HG03460 (cell line): ENCODE measurements at regions not wholly inside any gene's neighbourhood (a gene's known extent, or its start where the extent isn't known, plus 50 kb on each side); places are given as distances from the start of the nearest gene placed in this dataset.

Source experiments
- ATAC-seq: cut with Tn5 transposase; IDR thresholded peaks from one replicate; pipeline ENCODE4 v1.9.1; 2021; ENCODE audit not compliant: unreplicated experiment

DNA sequence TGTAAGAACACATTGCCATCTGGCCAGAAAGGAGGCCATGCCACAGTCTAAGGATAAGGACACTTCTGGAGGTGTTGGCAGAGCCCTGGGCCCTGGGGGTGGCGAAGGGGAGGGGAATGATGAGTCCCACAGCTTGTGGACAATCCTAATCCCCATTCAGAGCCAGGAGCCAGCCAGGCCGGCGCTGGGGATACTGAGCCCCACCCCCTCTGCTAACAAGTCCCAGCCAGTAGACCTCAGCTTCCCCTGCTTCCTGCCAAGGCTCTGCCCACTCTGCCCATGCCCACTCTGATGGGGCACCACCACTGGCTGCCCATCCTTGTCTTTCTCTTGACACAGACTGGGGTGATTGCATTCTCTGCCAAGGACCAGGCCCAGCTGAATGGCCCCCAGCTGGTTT, 71.9 kb downstream of the NAV1 start:
- no peak for ATAC-seq

DNA sequence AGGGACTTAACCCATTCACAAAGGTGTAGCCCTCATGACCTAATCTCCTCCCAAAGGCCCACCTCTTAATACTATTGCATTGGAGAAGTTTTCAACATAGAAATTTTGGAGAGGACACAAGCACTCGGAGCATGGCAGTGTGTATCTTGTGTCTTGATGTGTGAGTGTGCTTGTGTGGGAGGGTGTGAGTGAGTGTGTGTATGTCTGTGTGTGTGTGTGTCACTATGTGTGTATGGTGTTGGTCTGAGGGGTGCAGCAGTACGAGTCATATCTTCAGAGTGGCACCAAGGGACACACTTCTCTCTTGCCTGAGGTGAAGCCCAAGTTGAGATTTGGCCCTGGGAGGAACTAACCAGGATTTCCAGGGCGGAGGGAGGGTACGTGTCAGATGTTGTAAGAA, 73.7 kb downstream of the NAV1 start:
- no peak for ATAC-seq

DNA sequence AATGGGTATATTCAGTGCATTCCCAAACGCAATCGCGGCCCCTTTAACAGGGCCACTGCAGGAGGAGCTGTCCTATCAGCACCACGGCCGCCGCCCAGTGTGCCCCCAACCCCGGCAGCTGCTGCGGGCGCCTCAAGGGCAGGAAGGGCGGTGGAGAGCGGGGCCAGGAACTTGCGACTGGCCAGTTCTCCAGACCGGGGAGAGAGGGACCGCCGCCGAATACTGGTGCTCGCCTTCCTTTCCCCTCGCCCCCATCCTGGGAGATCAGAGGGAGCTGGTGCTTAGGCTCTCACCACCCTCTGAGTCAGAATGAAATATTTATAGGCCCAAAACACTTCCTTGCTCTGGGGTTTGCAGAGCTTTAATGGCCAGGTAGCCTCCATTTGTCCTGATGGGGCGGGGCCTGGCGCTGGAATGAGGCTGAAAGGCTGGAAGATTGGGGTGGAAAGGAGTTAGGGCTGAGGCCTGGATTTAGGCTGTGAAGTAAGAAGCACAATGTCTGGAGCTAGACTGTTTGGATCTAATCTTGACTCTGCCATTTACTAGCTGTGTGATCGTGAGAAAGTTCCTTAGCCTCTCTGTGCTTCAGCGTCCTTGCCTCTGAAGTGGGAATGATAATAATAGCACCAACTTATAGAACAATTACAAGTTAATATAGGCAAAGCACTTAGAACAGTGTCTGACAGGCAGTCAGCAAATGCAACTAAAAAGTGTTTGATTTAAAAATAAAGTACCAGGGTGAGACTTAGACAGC, 75.5 kb downstream of the NAV1 start:
- ATAC-seq: no peak

DNA sequence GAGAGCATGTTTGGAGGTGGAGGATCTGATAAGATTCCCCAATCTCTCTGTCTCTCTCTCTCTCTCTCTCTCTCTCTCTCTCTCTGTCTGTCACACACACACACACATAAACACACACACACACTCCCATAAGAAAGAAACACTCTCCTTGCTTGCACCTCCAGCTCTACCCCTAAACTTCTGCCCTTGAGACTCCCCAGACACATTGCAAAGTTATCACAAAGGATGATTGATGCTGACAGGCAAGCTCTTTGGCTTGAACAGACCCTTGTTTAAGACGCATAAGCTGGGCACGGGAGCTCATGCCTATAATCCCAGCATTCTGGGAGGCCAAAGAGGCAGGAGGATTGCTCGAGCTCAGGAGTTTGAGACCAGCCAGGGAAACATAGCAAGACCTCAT, 78.2 kb downstream of the NAV1 start:
- ATAC-seq: no peak

DNA sequence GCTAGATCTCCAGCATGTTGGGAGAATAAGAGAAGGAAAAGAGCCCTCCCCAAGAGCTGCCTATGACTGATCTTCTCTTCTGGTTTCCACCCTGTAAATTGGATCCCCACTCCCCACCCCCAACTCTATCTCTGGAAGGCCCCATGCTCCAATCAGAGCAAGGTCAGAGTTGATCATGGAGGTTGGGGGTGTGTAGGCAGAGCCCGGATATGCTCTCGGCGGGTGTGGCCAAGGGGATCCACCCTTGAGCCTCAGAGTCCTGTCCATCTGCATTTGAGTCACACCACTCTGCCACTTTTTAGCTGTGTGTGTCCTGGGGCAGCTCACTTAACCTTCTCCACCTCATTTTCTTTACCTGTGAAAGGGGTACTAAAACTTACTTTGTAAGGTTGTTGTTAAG, 79.5 kb downstream of the NAV1 start:
- no peak for ATAC-seq

DNA sequence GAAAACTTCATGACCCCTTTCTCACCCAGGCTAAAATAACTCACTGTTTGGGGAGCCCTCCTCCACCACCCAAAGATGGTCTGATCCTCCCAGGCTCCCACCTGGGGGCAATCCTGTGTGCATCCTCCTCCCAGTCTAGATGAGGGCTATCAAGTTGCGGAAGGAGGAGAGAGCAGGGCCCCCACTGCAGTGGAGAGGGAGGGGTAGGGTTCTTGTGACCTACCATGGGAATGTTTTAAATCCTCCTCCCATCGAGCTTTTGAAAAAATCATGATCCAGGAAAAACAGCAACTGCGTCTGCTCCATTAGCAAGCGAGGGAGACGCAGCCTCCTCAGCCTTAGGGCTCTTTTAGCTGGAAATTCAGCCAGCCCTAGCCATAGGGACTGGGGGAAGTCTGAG, 80.0 kb downstream of the NAV1 start:
- ATAC-seq: no peak

DNA sequence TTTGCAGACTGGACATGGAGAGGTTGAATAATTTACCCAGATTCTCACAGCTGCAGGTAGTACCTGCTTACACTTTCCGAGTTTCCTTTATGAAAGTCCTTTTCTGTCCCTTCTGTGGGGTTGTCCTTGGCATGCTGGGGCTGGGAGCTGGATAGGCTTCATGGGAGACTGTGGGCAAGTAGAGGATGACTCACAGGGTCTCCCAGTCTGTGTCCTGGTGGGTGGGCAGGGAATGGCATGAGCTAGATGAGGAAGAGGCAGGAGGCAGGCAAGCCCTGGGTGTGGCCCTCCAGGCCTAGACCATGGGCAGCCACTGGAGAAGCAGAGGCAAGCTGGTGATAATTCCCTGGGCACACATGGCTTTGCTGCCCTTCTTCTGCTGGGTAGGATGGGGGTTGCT, 80.6 kb downstream of the NAV1 start:
- ATAC-seq: no peak

DNA sequence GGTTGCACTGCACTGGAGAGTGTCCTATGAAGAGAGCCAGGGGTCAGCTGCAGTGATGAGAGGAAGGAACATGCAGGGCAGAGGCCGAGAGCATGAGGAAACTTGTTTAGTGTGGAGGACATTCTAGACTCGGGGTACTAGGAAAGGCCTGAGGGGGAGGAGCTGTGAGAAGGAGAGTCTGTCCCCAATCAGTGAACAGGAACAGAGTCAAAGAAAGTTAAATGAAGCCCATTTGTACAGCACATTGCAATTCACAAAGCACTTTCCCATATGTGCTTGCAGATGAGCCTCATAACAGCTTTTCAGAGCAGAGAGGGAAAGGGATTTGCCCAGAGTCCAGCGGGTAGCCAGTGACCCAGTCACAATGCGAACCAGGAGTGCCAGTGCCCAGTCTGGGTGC, 83.4 kb downstream of the NAV1 start:
- ATAC-seq: no peak

DNA sequence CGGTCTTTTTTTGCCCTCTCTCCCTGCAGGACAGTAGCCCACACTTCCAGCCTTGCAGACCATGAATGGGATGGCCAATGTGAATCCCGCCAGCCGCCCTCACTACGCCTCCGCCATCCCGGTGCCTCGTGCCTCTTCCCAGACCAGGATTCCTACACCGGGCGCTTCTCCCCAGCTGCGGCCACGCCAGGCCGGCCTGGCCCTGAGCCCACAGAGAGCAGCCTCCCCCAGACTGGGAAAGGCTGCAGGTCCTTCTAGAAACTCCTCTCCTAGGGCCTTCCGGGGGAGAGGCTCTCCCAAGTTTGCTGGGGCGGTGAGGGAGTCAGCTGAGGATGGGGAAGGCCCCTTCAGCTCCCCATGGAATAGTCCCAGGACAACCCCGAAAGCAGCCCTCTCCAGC, 83.9 kb downstream of the NAV1 start:
- ATAC-seq: no peak

DNA sequence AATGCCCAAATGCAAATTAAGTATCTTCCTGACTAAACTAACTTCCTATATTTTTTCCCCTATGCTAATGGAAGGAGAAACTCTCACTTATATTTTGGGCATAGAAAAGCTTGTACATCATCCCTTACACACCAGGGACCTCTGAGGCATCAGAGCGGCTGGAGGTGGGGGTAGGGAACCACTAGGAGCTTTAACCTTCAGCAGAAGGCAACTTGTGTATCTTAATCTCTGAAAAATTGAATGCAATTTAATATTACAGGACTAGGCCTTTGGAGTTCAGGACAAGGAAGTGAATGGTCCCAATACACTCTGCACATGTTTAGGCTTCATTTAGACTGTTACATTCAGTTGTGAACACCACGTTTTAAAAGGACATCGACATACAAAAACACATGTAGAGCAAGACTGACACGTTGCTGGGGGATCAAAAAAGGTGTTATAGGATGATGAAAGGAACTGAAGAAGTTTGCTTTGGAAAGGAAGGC, 85.9 kb downstream of the NAV1 start:
- no peak for ATAC-seq

DNA sequence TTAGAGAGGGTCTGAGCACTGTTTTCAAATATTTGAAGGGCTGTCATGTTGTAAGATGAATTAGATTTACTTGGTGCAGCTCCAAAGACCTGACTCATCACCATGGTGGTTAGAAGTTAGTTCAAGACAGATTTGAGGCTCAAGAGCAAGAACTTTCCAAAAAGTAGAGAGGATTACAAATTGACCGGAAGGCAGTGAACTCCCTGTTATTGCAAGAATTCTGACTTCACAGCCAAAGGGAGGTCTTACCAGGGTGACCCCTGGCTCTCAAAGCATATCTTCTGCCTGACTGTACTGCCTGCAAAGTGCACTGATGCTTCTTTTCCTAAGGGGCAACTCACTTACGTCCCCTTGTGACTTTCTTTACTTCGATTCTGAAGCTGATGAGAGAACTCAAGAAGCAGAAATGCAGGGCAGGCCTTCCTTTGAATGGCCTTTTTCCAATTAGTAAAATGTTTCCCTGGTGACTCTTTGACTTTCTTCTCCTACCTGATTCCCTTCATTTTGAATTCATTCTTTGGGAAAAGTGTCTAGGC, 86.4 kb downstream of the NAV1 start:
- ATAC-seq: no peak

DNA sequence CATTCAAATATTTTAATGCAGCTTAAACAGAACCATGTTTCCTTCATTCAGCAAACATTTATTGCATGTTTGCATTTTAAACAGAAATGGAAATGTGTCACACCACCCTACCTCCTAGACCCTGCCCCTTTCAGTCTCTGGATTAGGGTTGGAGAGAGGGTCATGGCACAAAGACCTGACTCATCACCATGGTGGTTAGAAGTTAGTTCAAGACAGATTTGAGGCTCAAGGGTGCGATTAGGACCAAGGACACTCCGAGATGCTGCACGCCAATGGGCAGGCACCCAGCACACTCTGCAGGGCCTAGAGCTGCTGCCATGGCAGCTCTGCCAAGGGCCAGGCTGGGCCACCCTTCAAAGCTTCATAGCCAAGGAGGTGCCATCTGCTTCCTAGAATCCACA, 86.9 kb downstream of the NAV1 start:
- no peak for ATAC-seq

DNA sequence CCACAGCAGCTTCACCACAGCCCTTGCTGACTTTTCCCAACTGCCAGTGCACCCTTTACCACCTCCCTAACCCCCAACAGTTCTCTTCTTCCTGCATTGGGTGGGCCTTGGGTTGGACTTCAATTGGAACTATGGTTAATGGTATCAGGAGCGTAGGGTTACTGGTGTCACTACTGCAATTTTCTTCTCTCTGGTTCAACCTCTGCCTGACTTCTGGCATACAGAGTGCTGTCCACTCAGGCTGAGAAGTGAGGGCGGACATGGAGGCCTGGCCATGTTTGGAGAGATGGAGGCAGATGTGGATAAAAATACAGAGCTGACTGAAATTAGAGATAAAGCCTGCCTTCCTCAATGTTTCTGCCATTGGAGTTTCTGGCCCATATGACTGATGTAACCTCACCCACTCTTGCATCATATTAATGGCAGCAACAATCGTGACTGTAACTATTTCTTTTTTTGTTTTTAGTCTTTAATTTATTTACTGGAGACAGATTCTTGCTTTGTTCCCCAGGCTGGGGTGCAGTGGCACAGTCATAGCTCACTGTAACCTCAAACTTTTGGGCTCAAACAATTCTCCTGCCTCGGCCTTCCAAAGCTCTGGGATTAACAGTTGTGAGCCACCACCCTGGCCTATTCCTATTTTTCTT, 87.8 kb downstream of the NAV1 start:
- no peak for ATAC-seq

DNA sequence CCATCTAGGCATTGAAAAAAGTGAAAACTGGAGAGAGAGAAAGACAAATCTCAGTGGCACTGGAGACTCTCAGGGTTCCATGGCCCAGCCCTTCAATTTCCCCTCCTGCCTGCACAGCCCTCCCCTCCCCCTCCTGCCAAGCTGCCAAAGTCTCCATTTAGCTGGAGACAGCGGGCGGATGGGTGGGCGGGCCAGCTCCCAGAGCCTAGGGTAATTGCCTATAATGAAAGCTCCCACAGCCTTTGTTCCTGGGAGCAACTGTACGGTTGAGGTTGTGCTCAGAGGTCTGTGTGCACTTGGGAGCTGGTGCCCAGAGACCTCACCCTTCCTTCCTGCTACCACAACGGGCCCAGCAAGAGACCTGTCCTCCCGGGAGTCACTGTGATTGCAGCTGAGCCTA, 89.6 kb downstream of the NAV1 start:
- no peak for ATAC-seq

DNA sequence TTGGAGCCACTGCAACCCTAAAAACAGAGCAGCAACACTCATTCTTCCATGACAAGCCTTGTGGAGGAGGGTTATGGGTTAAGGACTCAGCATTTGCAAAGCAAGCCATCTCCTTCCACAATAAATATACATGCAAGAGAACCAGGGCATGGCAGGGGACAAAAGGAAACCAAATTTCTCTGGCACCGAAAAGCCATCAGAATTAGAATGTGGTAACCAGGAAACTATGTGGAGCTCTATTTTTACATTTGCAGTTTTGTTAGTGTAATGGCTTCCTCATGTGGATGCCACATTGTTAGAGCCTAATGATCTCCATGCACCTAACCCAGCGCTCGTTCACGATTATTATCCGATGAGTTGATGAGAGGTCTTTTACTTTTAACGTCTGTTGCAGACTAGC, 91.7 kb downstream of the NAV1 start:
- ATAC-seq: no peak

DNA sequence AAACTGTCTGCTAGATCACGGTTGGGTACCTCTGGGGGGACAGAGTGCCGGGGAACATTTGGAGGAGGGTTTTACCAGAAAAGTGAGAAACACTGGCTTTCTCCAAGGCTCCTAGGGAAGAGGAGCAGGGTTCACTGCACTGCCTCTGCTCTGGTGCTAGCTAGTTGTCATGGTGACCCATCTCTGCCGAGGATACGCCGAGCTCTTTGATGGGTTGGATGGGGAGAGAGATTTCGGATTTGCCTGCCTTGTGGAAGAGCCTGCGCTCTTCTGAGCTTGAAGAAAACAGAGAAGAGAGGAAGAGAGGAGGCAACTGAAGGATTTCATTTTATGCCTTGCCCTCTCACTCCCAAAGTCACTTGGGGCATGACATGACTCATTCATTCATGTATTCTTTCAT, 92.1 kb downstream of the NAV1 start:
- ATAC-seq: no peak

DNA sequence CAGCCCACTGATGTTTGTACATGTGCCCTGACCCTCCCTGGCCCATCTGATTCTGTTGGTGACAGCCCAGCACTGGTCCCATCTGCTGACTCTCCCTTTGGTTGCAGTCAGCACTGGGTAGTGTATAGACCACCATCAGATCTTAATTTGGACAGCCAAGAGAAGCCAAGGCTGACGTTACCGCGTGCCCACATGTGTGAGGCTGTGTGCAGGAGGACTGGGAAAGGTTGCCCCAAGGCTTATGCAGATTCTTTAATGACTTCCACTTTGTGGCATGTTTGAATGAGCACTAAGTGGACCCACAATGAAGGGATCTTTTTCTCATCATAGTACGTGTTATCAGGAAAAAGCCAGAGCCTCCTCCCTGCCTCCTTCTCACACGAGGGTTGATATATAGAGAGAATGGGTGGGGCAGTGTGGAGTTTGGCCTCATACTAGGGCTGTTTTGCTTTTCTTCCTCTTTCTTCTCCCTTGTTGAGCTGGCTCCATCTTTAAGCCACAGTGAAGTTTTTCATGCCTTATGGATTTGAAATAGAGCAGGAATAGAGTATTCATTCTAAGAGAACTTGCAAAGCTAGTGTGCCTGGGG, 93.5 kb downstream of the NAV1 start:
- no peak for ATAC-seq

DNA sequence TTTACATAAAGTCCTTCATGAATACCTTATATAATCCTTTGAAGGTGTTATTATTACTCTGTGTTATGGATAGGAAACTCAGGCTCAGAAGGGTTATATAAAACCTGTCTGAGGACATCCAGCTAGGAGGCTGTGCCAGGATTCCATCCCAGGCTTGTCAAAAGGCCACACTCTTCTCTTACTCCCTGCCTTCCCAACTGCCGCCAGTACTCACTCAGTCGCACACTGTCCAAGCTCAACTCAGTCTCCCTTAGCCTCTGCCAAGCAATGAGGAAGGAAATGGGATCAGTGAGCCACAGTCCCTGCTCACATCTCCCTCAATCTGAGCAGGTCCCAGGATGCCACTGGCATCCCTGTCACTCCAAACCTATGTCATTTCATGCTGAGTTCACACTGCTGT, 94.4 kb downstream of the NAV1 start:
- no peak for ATAC-seq

DNA sequence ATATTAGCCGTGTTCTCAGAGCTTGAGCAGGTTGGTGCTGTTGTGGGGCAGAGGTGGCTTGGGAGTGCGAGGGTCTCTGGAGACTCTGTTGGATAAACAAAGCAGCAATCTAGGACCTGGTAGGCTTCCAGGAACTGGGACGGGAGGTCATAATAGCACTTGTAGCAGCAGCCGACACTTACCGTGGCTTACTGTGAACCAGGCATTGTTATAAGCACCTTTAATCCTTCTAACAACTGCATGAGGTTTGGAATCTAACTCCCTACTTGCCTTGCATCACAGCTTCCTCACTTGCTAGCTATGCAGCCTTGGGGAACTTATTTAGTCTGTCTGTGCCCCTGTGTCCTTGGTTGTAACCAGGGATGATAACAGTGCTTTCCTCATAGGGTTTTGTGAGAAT, 94.9 kb downstream of the NAV1 start:
- no peak for ATAC-seq

DNA sequence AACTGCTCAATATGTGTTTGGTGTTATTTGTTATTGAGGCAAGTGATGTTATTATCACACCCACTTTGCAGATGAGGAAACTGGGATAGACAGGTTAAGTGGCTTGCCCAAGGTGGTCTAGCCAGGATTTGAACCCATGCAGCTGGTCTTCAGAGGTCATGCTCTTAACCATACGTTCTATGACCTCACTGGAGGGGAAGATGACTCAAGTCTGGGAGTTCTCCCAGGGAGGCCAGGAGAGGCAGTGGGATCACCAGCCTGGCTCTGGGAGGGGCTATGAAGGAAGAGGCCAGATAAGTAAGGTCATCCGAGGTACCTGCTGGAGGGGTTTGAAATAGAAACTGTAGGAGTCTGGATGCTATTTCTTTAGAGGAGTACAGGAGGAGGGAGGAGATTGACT, 95.3 kb downstream of the NAV1 start:
- ATAC-seq: no peak

DNA sequence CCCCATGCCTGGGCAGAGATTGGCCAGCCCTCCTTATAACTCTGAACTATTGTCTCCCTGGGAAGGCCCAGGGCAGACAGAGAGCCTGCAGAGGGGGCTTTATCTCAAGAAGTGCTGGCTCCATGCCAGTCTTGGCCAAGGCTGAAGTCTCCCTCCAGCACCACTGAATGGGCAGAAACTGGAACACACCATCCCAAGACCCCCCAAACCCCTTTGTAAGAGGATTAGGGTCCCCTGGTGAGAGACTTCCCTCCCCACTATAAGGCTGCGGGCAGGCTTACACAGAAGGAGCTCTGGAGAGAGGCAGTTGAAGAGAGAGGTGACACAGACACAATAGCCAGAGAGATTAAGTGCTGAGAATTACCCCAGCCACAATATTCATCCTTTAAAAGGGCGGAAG, 97.2 kb downstream of the NAV1 start:
- ATAC-seq: no peak

DNA sequence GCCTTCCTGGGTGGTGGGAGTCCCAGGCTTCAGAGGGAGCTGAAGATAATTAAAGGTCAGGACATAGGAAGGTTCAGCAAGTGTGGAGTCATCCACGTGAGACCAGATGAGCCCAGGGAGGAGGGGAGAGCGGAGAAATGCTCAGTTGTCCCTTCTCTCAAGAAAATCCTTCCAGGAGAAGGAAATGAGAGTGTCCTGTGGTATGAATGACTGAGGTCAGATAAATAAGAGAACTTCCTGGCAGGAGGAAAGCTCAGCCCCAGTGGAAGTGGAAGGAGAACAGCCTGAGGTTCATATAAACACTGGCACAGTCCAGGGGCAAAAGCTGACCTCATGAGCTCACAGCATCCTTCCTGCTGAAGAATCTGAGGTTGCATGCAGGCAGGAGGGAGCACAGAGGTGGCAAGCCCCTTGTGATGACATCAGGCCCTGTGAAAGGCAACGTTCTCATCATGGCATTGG, 97.6 kb downstream of the NAV1 start:
- no peak for ATAC-seq
